GM21737 (cell line): ENCODE measurements at regions not wholly inside any gene's neighbourhood (a gene's known extent, or its start where the extent isn't known, plus 50 kb on each side); places are given as distances from the start of the nearest gene placed in this dataset.
"Not testable (repeated sequence)": the region's sequence is repeated elsewhere in the genome, so short reads cannot be mapped to it uniquely, and the experiment has no call there.

Source experiments
- ATAC-seq: cut with Tn5 transposase; IDR thresholded peaks from one replicate; pipeline ENCODE4 v1.9.1; 2021; ENCODE audit warnings: mild to moderate bottlenecking, moderate library complexity; ENCODE audit not compliant: unreplicated experiment

DNA sequence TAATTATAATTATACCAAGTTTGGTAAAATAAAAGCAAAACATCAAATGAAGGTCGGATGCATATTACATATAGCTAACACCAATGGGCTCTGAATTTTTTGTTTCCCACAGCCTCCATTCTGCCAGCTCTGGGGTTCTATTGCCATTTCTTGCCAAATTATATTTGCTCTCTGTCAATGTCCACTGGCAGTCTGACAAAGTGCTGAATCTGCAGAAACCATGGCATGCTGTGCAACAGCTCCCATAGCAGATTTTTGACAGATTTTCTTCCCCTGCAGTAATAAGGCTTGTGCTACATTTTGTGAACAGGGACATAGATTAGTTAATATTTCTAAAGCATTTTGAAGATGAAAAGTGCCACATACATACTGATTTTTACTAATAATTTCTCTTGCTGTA lies 1102.1 kb downstream of the DIAPH3 start:
- no peak for ATAC-seq

DNA sequence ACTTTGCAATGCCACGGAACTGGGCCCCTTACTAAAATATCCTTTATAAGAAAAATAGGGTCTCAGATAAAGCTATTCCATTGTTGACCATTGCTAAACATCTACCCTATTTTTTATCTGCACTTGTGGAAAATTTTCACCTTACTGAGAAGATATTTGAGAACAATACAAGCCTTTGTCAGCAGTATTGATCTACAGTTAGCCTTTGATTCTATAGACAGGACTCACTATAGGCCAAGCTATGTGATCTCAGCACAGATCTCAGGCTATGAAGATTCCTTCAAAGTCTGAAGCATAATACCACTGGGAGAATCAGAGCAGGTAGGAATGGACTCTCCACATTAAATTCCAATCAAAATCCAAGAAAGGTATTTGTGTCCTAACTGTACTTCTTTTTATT lies 1099.7 kb downstream of the DIAPH3 start:
- ATAC-seq, result no peak

DNA sequence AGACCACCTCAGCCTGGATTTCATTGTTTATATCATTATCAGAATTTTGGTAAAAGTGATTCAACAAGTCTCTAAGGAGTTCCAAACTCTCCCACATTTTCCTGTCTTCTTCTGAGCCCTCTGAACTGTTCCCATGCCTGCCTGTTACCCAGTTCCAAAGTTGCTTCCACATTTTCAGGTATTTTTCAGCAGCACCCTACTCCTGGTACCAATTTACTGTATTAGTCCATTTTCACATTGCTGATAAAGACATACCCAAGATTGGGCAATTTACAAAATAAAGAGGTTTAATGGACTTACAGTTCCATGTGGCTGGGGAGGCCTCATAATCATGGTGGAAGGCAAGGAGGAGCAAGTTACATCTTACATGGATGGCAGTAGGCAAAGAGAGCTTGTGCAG lies 1087.3 kb downstream of the DIAPH3 start:
- not testable (repeated sequence) for ATAC-seq

DNA sequence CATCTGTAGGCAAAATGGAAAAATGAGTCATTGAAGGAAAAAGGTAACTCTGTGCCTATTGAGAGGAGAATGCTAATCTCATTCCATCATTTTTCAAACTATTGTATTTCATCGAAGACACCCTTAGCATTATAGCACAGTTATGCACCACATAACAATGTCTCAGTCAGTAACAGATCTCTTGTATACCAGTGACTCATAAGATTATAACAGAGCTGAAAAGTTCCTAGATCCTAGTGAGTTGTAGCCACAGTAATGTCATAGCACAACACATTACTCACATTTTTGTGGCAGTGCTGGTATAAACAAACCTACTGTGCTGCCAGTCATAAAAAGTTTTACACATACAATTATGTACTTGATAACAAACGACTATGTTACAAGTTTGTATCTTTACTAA lies 1077.6 kb downstream of the DIAPH3 start:
- ATAC-seq, result no peak

DNA sequence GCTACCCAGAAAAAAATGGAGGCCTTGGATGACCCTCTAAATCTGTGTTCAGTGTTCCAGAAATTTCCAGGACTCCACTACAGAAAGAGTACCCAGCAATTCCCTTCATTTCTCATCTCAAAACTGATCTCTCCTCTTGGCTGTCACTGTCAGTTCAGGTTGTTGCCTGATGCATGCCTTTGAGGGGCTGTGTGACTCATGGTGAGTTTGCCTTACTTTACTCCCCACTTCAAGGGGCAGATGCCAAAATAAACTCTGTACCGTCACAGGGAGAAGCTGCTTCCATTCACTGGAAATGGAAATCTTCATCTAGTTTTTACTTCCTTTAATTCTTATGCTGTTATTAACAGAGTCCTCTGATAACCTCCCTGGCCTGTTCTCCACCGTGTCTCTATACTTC lies 1075.0 kb downstream of the DIAPH3 start:
- ATAC-seq, result no peak

DNA sequence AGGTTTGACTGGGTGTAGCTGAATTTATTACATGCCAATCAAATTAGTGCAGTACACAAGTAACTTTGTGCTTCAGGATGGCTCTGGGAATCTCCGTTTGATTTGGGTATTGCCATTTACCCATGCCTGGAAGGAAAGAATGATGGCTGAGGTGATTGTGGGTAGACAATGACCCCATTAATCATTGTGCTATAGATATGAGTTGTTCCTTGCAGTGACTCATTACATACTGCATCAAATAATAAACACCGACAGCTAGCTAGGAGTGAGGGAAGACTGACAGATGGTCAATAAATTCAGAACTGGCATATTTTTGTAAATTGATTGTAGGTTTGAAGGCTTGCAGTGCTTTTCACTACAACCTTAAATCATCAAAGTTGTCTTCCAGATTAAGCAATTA lies 1069.5 kb downstream of the DIAPH3 start:
- no peak for ATAC-seq

DNA sequence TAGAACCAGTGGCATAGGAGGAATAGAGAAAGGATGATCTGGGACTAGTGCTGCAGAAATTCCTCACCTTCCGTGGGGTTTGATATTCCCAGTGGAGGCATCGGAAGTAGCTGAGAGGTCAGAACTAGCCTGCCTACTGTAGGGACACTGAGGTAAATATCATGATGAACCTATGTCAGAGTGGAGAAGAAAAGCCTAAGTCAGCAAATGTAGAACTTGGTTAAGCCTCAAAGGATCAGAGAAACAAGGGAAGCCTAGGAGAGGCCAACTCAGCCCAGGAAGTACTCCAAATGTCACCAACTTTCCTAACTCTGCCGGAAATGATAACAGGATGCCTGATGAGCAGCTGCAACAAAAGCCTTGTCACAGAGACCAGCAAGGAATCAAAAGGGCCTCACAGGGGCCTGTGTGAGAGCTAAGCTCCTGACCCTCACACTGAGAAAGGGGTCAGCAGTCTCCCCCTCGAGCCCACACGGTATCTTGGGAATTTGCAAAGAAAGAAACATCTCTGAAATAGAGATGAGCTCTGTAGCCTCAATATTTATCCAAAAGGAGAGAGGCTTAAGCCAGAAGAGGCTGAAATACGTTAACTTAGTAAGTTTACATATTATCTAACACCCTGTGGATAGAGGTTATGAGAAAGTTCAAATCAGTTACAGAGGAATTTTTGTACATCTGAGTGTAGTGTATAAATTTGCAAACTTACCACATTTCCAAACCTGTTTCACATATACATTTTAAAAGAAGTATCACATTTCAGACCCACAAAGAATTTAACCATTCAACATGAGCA lies 1064.3 kb downstream of the DIAPH3 start:
- no peak for ATAC-seq

DNA sequence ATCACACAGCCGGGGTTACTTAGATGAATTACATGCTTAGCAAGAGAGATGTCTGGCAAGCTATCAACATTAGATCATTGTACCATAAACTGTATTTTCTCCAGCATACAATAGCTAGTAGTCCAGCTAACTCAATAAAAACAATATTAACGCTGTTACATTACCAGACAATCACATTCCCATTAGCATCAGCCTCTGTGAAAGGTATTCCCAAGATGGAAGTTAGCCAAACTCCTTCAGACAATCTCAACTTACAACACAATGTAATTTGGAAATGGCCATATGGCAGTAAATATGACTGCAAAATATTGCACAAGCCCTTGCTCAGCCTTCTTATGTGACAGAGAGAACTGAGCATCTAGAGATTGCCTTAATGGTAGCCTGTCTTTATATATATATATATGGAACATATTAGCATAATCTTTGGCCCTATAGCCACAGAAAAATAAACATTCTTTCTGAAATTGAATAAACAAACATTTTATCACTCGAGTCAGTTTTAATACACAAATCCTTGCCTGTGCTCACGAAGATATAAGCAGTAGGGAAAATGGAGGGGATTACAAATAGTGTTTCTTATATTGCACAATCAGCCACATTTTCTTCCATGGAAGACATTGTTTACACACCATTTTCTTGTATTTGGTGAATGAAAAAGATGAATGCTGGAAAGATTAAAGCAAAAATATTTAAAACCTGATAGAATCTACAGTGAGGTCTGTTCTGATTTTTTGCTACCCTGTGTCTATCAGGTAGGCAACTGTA lies 1060.5 kb downstream of the DIAPH3 start:
- no peak for ATAC-seq

DNA sequence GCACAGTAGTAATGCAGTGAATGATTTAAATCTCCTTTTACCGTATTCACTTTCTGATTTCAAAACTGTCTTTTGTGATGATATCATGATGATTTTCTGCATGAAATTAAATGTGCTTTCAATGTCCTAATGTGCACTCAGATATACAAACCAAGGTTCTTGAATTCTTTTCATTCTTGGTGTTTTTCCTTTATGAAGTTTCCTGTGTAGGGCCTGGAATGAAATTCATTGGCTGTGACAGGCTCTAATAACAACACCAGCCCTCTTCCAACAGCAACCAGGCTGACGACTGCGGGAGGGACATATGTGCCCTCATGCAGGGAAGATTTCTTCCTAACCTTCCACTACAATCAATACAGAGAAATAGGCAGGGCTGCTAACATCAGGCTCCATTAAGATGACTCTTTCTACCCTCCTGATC lies 1052.0 kb downstream of the DIAPH3 start:
- no peak for ATAC-seq

DNA sequence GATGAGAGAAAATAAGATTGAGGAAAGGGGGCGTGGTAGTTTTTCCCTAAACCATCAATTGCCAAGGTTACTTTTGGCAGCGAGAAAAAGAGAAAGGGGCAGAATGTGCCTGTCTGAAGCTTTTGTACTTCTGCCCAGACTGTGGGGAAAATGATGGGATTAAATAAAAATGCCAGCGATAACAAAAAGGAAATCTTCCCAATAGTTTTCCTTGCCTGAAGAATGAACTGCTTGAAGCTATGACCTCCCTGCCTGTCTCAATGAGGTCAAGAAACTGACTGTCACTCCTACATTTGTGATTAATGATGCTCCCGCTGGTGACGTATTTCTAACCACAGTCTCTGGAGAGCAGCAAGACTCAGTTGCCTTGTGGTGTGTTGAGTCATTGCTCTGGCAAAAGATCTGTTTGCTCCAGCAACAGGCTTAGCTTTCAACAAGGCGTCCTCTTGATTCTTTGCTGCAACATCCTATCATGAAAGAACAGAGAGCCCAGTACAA lies 1051.5 kb downstream of the DIAPH3 start:
- no peak for ATAC-seq

DNA sequence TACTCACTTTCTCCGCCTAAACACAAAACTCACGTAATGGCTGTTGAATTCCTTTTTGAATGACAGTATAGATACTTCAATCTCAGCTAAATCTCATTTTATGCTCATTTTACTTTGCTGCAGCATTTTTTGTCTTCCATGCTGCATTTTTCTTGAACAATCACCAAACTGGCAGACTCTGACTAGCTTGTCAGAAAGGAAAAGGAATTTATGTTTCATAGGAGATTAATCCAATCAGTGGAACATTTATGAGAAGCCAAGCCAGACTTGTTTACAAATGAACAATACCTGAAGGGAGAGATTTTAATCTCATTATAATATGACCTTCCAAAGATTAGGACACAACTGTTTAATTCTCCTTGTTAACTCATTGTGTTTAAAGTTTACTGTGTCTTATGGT lies 1044.3 kb downstream of the DIAPH3 start:
- no peak for ATAC-seq

DNA sequence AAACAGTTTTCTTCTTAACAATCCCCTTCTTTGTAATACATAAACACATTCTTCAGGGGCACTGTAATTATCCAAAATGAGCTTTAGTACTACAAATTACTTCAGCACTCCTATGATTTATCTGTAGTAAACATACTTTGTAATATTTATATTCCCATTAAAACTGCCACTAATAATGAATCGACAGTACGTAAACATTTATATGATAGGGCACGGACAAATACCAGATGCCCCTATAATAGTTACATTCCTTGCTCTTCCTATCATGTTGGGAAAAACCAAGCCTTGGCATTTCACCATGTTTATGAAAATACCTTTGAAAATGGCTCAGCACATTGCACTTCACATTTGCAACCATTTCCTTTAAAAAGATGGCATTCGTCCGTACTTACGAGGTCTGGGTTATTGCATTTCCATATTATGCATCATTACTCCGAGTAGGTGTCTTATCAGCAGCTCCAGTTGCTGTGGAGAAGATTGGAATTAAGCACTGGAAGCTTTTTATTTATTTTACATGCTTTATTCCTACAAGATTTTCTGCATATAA lies 1043.4 kb downstream of the DIAPH3 start:
- ATAC-seq, result no peak

DNA sequence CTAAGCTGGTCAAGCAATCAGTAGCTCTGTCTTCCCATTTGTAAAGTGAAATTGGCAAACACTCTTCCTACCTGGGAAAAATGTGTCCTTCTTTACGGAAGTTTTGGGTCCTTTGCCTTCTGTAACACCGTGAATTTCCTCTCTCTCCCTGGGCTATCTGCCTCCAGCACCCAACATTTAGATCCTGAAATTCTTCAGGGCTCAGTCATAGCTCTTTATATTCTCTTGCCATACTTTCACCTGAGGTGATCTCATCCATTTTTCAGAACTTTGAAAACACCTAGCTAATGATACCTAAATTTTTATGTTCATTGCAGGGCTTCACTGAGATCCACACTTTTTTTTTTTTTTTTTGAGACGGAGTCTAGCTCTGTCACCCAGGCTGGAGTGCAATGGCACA lies 1042.2 kb downstream of the DIAPH3 start:
- no peak for ATAC-seq

DNA sequence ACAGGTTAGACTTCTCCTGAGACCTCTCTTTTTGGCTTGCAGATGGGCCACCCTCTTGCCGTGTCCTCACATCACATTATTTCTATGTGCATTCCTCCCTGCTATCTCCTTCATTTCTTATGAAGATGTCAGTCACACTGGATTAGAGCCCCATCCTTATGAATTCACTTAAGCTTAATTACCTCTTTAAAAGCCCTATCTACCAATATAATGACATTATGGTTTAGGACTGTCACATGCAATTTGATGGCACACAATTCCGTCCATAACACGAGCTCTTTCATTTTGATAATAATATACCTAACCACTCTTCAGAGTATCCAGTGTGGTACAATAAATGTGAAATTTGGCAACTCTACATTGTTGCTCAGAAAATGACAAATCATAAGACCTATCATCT lies 1037.3 kb downstream of the DIAPH3 start:
- ATAC-seq, result no peak

DNA sequence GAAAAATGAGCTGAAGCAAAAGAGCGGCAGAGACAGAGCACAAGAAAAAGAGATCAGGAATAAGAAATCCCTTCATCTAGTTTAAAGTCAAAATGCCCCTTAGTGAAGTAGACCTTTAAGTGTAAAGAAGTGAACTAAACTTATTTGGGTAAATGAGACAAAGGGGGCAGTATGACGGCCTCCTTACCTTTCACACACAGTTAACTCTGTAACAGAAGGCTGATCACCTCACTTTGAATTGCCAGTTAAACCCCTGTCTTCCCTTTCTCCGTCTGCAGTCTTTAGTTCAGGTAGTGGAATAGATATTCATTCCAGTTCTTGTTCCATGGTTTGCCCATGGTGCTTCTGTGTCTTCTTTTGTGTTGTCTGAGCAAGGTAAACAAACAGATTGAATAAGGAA lies 1029.8 kb downstream of the DIAPH3 start:
- no peak for ATAC-seq

DNA sequence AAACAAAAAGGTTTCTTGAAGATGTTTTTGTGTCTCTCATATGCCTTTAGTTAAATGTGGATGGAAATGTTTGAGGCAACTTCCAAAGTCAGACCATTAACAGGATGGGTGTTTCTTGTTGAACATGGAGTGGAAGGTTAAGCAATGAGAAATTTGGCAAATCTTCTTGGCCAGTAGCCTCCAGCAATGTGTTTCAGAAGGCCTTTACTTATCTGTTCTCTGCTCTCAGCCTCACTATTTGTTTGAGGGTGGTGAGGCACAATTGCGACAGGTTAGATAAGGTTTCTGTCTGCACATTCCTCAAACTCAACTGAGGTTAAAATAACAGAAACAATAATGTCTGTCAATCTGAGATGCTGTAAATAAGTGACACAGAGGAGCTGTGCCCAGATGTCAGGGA lies 1019.0 kb downstream of the DIAPH3 start:
- ATAC-seq, result no peak

DNA sequence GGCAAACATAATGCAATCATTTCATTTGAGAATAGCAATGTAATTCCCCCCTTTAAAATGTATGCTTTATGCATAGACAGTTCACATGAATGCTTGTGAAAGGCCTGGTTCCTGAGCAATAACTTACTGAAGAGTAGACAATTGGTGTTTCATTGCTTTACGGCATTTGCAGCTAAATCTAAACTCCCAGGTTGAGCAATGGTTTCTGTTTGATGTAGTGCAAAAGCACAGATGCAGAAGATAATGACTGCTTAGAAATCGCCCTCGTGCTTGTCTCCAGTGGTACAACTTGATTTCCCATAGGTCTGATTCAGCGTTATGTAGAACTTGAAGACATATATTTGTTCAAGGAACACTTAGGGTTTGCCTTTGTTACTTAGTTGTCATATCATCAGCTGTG lies 1018.3 kb downstream of the DIAPH3 start:
- no peak for ATAC-seq

DNA sequence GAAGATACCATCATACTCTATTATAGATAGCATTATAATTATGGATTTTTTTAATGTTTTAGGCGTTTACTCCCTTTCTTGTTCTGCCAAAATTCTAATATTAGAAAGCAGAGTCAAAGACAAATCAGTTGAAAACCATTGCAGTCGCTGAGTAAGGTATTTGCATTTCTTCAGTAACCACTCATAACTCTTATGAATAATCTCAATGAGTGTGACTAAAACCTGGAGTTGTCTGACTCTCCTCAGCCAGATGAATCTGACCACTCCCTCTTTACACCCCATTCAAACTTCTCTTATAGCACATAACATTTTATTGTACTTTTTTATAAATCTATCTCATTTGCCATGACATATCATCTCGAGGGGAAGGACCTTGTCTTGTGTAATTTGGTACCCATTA lies 1006.5 kb downstream of the DIAPH3 start:
- no peak for ATAC-seq

DNA sequence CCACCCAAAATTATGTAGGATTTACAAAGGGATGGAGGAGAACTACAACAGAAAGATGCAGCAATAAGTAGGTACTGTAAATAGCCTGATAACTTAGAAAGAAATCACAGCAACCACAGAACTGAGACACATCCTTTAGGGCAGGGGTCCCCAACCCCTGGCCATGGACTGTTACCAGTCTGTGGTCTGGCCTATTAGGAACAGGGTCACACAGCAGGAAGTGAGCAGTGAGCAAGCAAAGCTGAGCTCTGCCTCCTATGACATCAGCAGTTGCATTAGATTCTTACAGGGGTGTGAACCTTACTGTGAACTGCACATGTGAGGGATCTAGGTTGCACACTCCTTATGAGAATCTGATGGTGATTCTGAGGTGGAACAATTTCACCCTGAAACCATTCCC lies 997.6 kb downstream of the DIAPH3 start:
- no peak for ATAC-seq

DNA sequence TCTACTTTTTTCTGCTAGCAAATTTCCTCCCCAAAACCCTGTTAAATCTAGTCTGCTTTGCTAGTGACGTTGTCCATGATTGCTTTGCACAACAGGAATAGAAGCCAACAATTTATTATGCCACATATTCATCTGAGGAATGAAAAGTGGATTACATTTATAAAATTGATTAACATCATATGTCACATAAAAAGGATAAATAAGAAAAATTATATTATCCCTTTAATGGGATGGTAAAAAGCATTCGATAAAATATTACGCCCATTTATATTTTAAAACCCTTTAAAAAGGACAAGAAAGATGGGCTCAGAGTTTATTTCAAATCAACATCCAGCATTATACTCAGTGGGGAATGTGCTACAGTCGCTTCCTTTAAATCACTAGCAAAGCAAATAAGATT lies 991.7 kb downstream of the DIAPH3 start:
- no peak for ATAC-seq

DNA sequence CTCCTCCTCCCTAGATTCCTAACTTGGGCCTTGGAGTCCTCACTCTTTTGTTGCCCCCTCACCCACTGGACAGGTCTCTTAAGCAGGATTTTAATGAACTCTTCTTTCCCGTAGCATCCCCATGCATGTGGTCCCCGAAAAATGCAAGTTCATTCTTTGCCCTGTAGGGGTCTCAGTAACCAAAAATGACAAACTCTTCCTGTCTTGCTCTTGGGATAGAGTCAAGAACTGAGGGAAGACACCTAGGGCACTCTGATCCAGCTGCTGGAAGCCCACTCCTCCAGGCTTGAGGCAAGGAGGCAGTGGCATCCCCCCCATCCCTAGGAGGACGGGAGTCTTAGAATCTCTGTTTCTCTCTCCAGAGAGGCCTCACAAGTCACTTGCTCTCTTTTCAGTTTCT lies 987.0 kb downstream of the DIAPH3 start:
- ATAC-seq, result no peak

DNA sequence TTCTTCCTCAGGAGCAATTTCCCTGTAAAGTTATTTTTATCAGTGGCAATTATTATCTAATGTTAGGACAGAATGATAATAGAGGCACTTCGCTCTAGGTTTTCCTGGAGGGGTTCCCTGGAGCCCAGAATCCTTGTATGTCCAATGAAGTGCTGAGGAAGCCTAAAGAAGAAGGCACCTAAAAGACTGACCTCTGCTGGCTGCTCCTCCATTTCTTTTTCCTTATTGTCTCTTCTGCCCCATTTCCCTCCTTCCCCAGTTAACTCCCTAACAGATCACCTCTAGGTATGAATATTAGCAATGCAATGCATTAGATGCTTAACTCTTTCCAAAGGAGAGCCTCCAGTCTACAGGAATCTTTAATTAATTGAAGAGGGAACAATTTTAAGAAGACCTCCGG lies 985.4 kb downstream of the DIAPH3 start:
- ATAC-seq, result no peak
